ENCODE measurements at regions not wholly inside any gene's neighbourhood (a gene's known extent, or its start where the extent isn't known, plus 50 kb on each side); places are given as distances from the start of the nearest gene placed in this dataset.
"Not testable (repeated sequence)": the region's sequence is repeated elsewhere in the genome, so short reads cannot be mapped to it uniquely, and the experiment has no call there.

DNA sequence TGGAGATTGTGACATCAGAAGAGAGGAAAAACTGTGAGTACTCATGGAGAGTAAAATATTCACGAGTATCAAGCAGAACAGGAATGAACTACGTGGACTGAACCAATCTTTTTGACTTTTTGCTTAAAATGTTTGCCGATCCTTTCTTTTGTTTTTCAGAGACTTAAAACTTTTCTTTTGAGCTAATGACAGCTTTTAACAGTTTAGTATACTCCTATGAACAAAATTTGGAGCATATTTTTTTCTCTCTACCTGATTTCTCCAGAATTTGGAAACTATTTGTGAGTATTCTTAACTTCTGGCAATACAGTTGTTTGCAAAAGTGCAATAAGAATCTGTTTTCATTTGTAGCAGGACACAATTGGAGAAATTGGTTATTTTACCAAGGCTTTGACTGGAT, 786.3 kb downstream of the SORCS1 start:
- DNase-seq, result no peak

DNA sequence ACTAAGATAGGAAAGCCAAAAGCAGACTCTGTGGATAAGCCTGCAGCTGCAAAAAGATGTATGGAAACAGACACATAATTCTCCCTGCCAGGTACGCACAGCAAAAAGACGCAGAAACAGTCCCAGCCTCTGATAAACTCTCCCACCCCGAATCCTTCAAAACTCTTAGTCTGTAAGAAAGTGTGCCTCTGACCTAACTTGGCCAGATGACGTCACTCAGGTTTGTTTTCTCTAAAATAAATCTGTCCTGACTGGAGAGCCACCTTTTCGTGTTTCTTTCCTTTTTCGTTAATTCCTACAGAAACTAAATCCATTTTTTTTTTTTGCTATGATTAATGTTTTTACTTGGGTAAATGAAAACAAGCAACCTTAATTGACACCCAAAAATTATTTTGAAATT, 793.8 kb downstream of the SORCS1 start:
- DNase-seq, result no peak

DNA sequence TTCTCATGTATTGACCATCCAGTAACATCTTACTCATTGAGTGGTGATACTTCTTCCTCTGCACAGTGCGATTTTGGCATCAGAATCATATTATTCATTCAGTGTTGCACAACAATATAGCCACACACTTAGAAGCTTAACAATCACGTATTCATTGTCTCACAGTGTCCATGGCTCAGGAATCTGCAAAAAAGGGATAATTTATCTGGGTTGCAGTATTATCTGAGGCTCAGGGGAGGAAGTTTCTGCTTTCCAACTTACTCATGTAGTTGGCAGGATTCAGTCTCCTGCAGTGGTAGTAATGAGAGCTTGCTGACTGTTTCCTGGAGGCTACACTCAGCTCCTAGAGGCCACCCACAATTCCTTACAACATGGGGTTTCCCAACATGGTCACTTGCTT, 803.6 kb downstream of the SORCS1 start:
- no peak for DNase-seq

DNA sequence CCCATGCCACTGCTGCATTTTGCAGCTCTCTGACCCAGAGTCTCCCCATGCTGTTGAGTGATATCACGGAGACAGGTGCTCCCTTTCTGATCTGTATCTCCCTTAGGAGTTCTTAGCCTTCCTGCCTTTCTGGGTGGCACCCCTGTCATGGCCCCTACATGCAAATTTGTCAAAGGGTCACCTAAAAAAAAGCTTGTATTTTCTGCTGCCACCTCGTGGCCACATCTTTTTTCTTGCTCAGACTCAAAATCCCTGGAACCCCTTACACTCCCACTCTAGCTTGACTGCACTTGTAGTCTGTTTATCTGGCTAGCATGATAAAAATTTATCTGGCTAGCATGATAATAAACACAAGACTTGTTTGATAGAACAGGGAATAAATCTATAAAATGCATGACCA, 809.1 kb downstream of the SORCS1 start:
- DNase-seq, result peak; percentile 2

DNA sequence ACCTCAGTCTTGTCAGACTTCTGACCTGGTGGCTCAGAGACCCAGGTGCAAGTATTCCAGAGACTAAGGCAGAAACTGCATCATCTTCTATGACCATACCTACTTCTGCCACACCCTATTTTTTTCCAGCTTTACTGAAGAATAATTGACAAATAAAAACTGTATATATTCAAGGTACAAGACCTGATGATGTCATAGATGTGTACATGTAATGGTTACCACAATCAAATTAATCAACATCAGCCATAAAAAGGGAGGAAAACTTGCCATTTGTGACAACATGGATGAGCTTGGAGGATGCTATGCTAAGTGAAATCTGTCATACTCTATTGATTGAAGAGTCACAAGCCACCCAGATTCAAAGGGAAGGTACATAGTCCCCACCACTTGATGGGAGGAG, 815.6 kb downstream of the SORCS1 start:
- no peak for DNase-seq

DNA sequence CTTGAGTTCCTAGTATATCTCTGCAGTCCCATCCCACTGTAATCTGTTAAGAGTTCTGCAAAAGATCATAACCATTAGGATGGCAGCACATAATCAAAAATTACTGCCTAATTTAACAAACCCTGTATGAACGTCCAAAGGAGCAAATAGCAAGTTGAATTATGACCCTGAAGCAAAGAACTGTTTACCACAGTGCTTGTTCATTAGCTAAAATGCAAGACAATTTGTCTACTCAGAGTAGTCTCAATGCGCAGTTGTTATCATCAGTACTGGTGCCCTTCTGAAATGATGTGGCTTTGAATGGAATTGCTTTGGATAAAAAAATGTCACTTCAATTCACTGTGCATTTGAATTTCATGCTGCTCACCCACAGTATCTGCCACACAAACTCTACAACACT, 817.0 kb downstream of the SORCS1 start:
- no peak for DNase-seq

DNA sequence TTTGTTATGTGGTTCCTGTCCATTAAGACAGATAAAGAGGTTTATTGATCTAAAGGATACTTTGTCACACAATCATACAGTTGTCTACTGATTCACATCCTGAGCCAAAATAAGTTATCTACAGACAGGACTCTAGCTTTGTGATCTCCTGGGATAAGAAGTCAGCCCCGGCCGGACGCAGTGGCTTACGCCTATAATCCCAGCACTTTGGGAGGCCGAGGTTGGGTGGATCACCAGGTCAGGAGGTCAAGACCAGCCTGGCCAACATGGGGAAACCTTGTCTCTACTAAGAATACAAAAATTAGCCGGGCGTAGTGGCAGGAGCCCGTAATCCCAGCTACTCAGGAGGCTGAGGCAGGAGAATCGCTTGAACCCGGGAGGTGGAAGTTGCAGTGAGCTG, 821.0 kb downstream of the SORCS1 start:
- DNase-seq, result not testable (repeated sequence)

DNA sequence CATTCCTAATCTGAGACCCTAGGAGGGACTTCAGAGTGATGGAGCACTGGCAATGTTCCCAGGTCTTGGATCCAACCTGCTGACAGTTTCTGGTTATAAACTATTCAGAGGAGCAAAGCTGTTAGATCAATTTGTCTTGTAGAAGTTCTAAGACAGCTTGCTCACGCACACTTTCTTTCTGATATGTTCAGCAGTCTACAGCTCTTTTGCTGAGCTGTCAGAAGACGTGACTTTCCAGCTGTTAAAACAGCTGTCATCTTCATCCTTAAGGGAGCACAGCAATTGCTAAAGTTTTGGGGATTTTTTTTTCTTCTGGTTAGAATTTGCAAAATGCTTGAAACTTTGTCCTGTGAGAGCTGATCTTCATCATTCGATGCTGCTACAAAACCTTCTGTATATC, 823.1 kb downstream of the SORCS1 start:
- DNase-seq, result no peak

DNA sequence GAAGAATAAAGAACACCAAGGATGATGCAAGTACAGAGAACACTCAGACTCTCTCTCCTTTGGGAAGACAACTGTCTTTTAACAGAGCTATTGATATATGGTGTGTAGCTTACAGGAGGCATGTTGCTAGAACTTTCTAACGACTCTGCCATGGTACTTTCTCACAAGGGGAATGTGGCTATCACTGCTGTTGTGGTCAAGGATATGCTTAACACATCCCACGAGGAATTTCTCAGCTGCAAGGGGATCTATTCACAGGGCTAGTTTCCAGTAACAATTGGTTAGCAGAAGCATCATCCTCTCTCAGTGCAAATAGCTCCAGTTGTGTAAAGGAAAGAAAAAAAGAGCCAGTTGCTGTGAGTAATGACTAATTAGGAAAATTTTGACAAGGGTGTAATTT, 826.0 kb downstream of the SORCS1 start:
- peak; percentile 0 for DNase-seq

DNA sequence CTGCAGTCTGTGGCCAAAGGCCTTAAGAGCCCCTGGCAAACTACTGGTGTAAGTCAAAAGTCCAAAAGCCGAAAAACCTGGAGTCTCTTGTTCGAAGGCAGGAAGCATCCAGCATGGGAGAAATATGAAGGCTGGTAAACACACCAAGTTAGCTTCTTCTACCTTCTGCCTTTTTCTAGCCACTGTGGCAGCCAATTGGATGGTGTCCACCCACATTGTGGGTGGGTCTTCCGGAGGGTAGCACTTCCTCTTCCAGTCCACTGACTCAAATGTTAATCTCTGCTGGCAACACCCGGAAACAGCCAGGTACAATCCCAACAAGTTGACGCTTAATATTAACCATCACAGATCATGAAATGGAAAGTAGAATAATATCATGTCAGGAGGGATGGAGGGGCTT, 827.6 kb downstream of the SORCS1 start:
- no peak for DNase-seq

DNA sequence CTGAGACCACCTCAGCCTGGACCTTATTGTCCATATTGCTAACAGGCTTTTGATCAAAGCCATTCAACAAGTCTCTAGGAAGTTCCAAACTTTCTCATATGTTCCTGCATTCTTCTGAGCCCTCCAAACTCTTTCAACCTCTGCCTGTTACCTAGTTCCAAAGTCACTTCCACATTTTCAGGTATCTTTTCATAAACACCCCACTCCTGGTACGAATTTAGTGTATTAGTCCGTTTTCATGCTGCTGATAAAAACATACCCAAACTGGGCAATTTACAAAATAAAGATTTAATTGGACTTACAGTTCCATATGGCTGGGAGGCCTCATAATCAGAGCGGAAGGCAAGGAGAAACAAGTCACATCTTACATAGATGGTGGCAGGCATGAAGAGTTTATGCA, 836.8 kb downstream of the SORCS1 start:
- no peak for DNase-seq

DNA sequence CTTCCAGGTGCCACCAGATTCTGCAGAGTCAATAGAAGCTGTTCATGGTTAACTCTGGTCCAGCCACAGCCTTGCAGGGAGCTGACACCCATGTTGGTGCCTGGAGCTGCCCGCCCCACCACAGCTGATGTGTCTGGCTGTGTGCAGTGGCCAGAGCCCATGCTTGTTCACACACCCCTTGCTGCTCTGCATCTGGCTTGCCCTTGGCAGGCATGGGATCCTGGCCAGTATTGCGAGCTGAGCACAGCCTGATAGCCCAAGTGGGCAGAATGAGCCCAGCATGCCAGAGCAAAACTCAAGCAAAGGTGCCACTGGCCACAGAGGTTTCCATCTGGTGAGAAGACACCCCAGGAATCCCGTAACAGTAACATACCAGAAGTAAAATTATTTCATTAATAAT, 843.6 kb downstream of the SORCS1 start:
- DNase-seq, result no peak

DNA sequence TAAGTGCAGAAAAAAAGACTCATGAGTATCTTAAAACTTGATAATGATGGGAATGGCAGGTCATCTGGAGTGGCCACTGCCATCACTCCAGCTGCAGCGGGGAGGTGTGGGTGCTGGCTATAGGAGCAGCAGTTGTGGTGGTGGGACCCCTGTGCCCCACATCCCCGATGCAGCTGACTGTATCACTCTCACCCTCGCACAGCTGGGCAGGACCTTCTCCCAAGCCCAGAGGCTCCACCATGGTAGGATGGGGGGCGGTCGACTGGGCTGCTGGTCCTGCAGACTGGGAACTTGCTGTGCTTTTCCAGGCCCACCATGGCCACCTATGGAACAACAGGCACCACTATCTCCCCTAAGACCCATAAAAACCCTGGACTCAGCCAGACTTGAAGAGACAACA, 844.4 kb downstream of the SORCS1 start:
- no peak for DNase-seq

DNA sequence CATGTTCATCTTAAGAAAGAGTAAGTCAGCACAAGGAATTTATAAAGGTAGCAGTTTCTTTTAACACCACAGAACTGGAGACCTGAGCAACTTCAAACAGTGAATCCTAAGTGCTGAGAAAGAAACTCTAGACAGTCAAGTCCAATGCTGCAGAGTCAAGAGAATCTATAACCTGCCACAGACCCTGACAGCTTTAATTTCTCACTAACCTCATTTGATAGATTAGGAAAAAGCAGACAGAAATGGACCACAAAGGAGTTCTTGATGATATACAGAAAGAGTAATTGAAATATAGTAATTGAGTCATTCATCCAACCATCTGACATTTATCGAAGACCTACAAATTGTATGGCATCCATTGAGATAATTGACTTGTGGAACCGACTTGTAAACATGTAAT, 847.0 kb downstream of the SORCS1 start:
- no peak for DNase-seq

DNA sequence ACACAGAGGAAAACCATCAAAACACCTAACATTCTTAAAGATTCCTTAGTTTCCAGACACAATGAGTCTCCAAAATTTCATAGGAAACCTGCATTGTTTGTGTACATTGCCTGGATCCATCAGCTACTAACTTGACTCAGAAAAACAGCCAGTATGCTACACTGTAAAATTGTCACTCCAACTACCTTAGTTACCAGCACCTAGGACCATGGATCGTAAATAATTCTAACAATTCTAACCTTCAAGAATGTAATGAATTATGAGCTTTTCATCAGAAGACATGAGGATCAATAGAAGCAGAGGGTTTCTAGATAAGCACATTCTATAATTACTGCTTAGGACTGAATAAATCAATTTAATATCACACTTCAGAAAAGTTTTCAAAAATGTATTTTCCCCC, 851.5 kb downstream of the SORCS1 start:
- DNase-seq, result no peak

DNA sequence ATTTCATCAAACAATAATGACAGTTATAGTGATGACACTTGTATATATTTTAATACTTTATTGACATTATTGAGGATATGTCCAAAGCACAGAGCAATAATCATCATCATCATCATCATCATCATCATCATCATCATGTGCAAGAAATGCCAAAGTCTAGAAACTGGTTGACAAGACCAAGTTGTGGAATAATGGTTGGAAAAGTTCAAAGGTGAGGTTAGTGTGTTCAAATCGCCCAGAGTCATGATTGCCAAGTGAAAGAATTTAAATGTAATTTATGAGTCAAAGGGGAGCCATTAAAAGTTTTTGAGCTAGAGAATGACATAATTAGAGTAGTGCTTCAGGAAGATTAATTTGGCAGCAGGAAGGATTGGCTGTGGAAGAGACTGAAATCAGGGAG, 852.4 kb downstream of the SORCS1 start:
- DNase-seq, result no peak

DNA sequence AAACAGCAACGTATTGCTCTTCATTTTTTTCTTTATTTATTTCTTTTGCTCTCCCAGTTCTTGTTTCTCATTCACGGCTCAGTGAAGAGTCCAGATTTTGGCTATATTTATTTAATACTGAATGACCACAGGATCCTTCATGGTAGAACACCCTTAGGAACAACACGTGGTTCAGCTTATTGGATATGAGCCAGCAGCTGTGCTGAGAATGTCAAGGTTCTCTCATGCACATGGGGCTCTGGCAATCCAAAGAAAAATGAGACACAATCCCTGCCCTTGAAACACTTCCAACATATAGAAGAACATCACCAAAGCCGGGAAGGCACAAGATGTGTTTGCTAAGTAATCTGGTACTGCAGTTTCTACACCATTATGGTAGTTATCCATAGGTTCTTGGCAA, 852.9 kb downstream of the SORCS1 start:
- peak; percentile 2 for DNase-seq

DNA sequence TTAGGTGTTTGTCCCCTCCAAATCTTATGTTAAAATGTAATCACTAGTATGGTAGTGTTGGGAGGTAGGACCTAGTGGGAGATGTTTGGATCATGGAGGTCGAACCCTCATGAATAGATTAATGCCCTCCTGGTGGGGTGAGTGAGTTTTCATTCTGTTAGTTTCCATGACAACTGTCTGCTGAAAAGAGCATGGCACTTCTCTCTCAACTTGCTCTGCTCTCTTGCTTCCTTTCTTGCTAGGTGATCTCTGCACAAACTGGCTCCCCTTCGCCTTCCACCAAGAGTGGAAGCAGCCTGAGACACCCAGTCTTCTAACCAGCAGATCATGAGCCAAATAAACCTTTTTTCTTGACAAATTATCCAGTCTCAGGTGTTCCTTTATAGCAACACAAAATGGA, 853.9 kb downstream of the SORCS1 start:
- DNase-seq, result no peak

DNA sequence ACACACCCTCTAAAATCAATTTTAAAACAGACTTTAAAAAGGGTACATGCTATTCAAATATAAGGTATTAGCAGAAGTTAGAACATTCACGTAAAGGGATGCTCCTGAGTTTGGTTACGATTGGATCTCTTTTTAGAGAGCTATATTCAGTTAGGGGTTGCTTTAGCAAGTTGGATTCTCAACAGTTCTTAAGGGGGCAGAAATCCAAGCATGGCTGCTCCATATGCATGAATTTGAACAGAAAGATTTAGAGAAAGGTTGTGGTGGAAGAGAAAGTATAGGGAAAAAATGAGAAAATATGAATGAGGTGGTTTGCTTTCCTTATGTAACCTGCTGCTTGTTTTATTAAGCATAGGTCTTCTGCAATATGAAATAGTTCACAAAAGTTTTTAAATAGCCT, 855.1 kb downstream of the SORCS1 start:
- no peak for DNase-seq

DNA sequence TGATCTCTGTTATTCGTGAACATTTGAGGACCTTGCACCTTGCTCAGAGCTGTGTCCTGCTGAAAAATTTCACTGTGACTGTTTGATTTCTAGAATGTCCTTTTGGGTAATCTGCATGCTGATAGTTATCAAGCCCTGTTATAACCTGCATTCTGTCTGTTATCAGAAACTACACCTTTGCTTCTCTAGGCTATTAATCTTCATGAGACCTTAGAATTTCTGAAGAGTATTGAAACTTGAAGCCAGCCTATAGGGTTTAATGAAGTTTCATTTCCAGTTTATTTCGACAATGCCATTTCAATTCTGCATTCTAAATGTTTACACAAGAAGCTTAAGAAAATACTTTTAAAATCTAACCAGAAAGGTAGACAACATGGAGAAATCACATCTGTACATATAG, 856.2 kb downstream of the SORCS1 start:
- DNase-seq, result no peak

DNA sequence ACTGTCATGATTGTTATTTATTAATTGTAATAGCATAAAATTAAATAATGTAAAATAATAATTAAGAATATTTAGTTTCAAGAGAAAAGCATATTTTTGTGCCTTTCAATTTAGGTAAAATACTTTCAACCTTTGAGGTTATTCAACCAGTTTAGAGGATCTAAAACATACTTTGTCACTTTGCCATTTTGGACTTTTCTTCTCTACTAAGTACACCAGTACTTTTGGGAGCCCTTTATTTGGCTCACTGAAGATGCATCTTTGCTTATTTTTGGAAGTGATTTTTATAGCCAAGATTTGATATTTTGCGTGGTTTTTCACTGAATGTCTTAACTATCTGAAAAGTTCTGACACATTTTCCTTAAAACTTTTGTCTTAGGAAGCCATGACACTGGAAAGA, 860.5 kb downstream of the SORCS1 start:
- DNase-seq, result no peak

DNA sequence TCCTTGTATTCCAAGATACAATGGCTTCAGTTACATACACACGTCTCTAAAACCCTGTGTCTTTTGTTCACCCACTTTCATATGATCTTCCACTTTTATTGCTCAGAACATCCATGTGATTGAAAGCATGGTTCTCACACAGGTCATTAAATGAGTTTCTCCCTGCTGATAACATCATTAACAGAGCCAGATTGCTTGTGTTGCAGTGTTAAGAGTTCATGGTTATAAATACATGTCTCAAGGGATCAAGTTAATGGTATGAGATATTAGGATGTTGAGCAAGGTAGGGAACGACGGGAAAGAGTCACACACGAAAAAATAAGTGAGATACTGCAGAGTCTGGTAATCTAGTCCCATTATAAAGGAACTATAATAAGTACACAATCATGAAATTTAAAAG, 861.5 kb downstream of the SORCS1 start:
- peak; percentile 12 for DNase-seq

DNA sequence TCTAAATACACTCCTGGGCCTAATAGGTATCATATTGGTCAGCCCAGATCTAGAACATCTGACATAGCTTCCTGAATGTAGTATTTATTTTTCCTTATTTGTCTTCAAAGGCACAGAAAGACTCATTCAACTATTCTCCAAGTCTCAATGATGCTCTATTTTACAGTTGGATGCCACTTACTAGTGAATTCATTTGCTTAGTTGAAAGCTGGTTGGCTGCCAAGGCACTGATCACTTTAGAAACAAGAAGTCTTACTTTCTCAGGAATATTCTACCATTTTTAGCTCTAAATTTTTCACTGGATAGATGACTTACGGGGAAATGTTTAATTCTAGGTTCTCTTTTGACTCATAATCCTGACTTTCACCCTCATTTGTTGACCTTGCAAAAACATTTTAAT, 863.4 kb downstream of the SORCS1 start:
- DNase-seq, result no peak

DNA sequence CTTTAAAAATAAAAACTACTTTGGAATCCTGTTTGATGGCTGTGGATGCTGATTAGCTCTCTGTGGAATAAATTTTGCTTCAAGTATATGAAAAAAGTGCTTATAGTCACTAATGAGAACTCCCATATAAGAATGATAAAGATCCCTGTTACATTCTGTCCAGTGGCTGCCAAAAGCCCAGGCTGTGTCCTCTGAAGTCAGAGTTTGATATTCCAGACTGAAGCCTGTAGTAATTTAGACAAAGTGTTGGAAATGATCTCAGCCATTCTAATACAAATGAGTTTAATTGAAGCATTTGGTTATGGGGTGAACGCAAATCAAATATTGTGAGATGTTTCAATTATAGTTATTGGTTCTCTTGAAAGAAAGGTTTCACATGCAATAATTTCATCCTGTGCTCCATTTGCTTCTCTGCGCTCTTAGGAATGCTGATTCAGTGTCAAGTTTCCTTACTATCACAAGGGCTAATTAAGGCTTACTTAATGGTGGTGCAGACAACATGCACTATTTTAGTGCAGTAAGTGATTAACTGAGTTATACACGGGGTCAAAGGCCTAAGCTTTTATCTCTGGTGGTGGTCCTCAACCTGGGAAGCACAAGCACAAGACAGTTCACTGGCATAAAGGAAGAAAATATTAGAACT, 867.6 kb downstream of the SORCS1 start:
- peak; percentile 87 for DNase-seq

DNA sequence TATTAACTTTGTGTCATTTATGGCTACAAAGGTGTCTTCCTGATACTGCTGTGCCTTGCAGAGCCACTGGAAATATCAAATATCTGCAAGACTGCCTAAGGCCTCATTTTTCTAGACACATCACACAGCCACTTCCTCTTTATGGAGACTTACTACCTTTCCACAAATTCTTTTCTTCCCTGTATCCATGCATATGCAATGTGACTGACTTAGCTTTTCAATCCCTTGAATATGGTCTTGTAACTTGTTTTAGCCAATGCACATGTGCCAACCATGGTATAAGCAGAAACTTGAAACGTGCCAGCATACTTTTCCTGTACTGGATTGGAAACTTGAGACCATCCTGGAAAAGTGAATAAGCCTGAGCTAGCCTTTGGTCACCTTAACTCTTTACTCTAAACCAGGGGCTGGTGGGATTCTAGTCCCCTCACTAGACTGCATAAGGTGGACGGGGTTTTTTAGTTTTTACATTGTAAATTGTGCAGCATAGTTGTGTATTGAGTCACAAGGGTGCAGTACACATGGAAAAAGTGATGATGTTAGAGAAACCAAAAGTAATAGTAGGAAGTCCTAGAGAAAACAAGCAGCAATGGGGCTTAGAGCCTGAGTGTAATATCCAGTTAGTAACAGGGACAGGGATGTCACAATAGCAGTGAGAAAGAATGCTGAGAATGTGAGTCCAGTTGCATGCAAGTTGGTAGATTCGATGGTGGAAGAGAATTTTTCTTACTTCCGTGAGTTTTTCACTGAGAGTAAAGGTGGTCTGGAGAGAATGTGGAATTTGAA, 879.5 kb downstream of the SORCS1 start:
- no peak for DNase-seq
